C4-2B (cell line): ENCODE measurements at regions not wholly inside any gene's neighbourhood (a gene's known extent, or its start where the extent isn't known, plus 50 kb on each side); places are given as distances from the start of the nearest gene placed in this dataset.

Experiments used
- ZFX ChIP-seq: fragments of 450-650 bp; IDR thresholded peaks from 2 replicates; pipeline ENCODE4 v1.6.1; 2017
- TF ChIP-seq, protein P1 (sequence below): fragments of 450-650 bp; conservative IDR thresholded peaks from 2 replicates; pipeline ENCODE4 v1.5.1; 2017; ENCODE audit warnings: mild to moderate bottlenecking

DNA sequence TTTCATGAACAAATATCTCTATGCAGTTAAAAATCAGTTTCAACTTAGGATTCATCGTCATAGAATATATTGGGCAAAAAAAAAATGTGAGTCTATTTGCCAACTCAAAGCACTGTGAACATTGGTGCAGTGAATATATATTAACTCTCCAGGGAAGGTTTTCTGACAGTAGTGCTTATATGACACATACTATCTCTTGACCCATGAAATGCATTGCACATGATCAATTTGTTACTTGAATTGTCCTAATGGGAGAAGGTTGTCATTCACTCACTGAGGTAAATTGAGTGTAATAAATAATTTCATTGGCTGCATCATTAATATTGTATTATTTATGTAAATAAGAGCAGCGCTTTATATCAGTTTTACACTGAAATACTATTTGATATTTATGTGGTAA is 2458.5 kb downstream of the ARAP2 start:
- TF ChIP-seq, protein P1, sequence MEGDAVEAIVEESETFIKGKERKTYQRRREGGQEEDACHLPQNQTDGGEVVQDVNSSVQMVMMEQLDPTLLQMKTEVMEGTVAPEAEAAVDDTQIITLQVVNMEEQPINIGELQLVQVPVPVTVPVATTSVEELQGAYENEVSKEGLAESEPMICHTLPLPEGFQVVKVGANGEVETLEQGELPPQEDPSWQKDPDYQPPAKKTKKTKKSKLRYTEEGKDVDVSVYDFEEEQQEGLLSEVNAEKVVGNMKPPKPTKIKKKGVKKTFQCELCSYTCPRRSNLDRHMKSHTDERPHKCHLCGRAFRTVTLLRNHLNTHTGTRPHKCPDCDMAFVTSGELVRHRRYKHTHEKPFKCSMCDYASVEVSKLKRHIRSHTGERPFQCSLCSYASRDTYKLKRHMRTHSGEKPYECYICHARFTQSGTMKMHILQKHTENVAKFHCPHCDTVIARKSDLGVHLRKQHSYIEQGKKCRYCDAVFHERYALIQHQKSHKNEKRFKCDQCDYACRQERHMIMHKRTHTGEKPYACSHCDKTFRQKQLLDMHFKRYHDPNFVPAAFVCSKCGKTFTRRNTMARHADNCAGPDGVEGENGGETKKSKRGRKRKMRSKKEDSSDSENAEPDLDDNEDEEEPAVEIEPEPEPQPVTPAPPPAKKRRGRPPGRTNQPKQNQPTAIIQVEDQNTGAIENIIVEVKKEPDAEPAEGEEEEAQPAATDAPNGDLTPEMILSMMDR: no peak
- no peak for TF ChIP-seq ZFX
